ENCODE measurements at regions not wholly inside any gene's neighbourhood (a gene's known extent, or its start where the extent isn't known, plus 50 kb on each side); places are given as distances from the start of the nearest gene placed in this dataset.

- intact Hi-C loops (cut with micrococcal nuclease; ENCODE audit: unreplicated experiment), result no loop called here
- CTCF ChIA-PET (ENCODE audit: unreplicated experiment), result no interaction called here
- Histone ChIP-seq H3K27ac (ENCODE audit: low read depth, low read length, poor library complexity, severe bottlenecking) (no peak overlapping the region), H3K79me2 (ENCODE audit: insufficient read depth, low read depth, low read length) (no peaks in the 10 kb centered on the region), H4K20me1 (ENCODE audit: insufficient read depth, low read length) (no peaks in the 10 kb centered on the region), H3K9me2 (ENCODE audit: insufficient read depth, low read length) (no peaks in the 10 kb centered on the region), H3K9me3 (ENCODE audit: low read length) (no peaks in the 10 kb centered on the region), H2AFZ (ENCODE audit: low read length) (no peak overlapping the region), H3K4me3 (ENCODE audit: low read depth, low read length, poor library complexity, severe bottlenecking) (no peak overlapping the region), H3K4me2 (ENCODE audit: low read length) (no peak overlapping the region), H3K36me3 (ENCODE audit: insufficient read depth, low read length) (no peaks in the 10 kb centered on the region), H3K4me1 (ENCODE audit: insufficient read depth, low read length, poor library complexity, severe bottlenecking) (no peaks in the 10 kb centered on the region)
- TF ChIP-seq, protein P1, sequence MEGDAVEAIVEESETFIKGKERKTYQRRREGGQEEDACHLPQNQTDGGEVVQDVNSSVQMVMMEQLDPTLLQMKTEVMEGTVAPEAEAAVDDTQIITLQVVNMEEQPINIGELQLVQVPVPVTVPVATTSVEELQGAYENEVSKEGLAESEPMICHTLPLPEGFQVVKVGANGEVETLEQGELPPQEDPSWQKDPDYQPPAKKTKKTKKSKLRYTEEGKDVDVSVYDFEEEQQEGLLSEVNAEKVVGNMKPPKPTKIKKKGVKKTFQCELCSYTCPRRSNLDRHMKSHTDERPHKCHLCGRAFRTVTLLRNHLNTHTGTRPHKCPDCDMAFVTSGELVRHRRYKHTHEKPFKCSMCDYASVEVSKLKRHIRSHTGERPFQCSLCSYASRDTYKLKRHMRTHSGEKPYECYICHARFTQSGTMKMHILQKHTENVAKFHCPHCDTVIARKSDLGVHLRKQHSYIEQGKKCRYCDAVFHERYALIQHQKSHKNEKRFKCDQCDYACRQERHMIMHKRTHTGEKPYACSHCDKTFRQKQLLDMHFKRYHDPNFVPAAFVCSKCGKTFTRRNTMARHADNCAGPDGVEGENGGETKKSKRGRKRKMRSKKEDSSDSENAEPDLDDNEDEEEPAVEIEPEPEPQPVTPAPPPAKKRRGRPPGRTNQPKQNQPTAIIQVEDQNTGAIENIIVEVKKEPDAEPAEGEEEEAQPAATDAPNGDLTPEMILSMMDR (conservative IDR thresholded peaks at IDR 0.05; ENCODE audit: low read length), result no peak
- no peak for TF ChIP-seq EZH2phosphoT487 (IDR thresholded peaks at IDR 0.05; ENCODE audit: borderline replicate concordance, low read depth, low read length)
- BruUV-seq (replicated peaks), result no TSS peak
- POLR2A ChIA-PET, result interaction anchor here (0.6 kb wide), 1 partner anchor 666 kb away, joined by 3 read pairs; no protein-coding TSS in a partner anchor
- DNase-seq (ENCODE audit: low spot score), result no peak
These were observed 278.2 kb downstream of the IKZF2 start for GRCh38 chr2:212873256-212873655.

GRCh38 chr2:212871597-212871996 lies 279.8 kb downstream of the IKZF2 start:
- peaks cover 6% of the 10 kb centered on the region; the same call in 1 of the 2 replicates for H3K9me3 ChIP-seq (ENCODE audit: low read length)
- H3K79me2 ChIP-seq (ENCODE audit: insufficient read depth, low read depth, low read length), result no peaks in the 10 kb centered on the region
- H3K9me2 ChIP-seq (ENCODE audit: insufficient read depth, low read length), result no peaks in the 10 kb centered on the region
- ChIA-PET POLR2A (interaction anchor here (1.0 to 1.4 kb wide), 2 partner anchors 21 to 133 kb away, joined by 3 to 7 read pairs; no protein-coding TSS in a partner anchor), CTCF (ENCODE audit: unreplicated experiment) (no interaction called here)
- no peak overlapping the region for H2AFZ ChIP-seq (ENCODE audit: low read length)
- no peaks in the 10 kb centered on the region for H4K20me1 ChIP-seq (ENCODE audit: insufficient read depth, low read length)
- no peak for TF ChIP-seq EZH2phosphoT487 (IDR thresholded peaks at IDR 0.05; ENCODE audit: borderline replicate concordance, low read depth, low read length)
- TF ChIP-seq, protein P1 (conservative IDR thresholded peaks at IDR 0.05; ENCODE audit: low read length), result no peak
- no peak overlapping the region for H3K4me2 ChIP-seq (ENCODE audit: low read length)
- no TSS peak for BruUV-seq (replicated peaks)
- no peak for DNase-seq (ENCODE audit: low spot score)
- no peaks in the 10 kb centered on the region for H3K36me3 ChIP-seq (ENCODE audit: insufficient read depth, low read length)
- H3K4me1 ChIP-seq (ENCODE audit: insufficient read depth, low read length, poor library complexity, severe bottlenecking), result no peaks in the 10 kb centered on the region
- intact Hi-C loops (cut with micrococcal nuclease; ENCODE audit: unreplicated experiment), result no loop called here
- no peak overlapping the region for H3K4me3 ChIP-seq (ENCODE audit: low read depth, low read length, poor library complexity, severe bottlenecking)
- H3K27ac ChIP-seq (ENCODE audit: low read depth, low read length, poor library complexity, severe bottlenecking), result no peak overlapping the region

DNA sequence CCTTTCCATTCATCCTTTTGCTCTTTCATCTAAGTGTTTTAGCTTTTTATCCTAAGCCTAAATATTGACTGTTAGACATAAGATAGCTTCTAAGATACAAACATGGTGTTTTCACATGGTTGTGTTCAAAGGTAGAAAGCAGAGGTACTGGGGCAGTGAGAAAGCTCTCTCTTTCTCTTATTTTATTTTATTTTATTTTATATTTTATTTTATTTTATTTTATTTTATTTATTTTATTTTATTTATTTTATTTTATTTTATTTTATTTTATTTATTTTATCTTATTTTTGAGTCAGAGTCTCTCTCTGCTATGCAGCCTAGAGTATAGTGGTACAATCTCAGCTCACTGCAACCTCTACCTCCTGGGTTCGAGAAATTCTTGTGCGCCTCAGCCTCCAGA lies 287.2 kb downstream of the IKZF2 start:
- H2AFZ ChIP-seq (ENCODE audit: low read length), result no peak overlapping the region
- POLR2A ChIA-PET, result interaction anchor here (1.2 to 2.0 kb wide), 2 partner anchors 285 to 366 kb away, joined by 4 to 11 read pairs; no protein-coding TSS in a partner anchor

More for the DNA sequence above, 287.2 kb downstream of the IKZF2 start:
- Histone ChIP-seq H3K79me2 (ENCODE audit: insufficient read depth, low read depth, low read length) (no peaks in the 10 kb centered on the region), H3K4me1 (ENCODE audit: insufficient read depth, low read length, poor library complexity, severe bottlenecking) (no peaks in the 10 kb centered on the region), H3K4me2 (ENCODE audit: low read length) (no peak overlapping the region), H3K36me3 (ENCODE audit: insufficient read depth, low read length) (0 out of 2 replicates have a peak, but pooled peaks cover 3% of the 10 kb centered on the region), H3K4me3 (ENCODE audit: low read depth, low read length, poor library complexity, severe bottlenecking) (no peak overlapping the region), H3K27ac (ENCODE audit: low read depth, low read length, poor library complexity, severe bottlenecking) (no peak overlapping the region), H4K20me1 (ENCODE audit: insufficient read depth, low read length) (no peaks in the 10 kb centered on the region), H3K9me2 (ENCODE audit: insufficient read depth, low read length) (no peaks in the 10 kb centered on the region), H3K9me3 (ENCODE audit: low read length) (peaks cover 39% of the 10 kb centered on the region)
- CTCF ChIA-PET (ENCODE audit: unreplicated experiment), result interaction anchor here (1.2 kb wide), 1 partner anchor 288 kb away, joined by 4 read pairs; no protein-coding TSS in a partner anchor
- no peak for DNase-seq (ENCODE audit: low spot score)
- BruUV-seq (replicated peaks), result no TSS peak
- intact Hi-C loops (cut with micrococcal nuclease; ENCODE audit: unreplicated experiment), result loop anchor here (5.0 kb wide), 1 partner anchor 1068 kb away; no protein-coding TSS in a partner anchor
- TF ChIP-seq, protein P1 (conservative IDR thresholded peaks at IDR 0.05; ENCODE audit: low read length), result no peak
- TF ChIP-seq EZH2phosphoT487 (IDR thresholded peaks at IDR 0.05; ENCODE audit: borderline replicate concordance, low read depth, low read length), result no peak
